Cardiac muscle cell (in vitro differentiated cells and primary cell): ENCODE measurements at regions not wholly inside any gene's neighbourhood (a gene's known extent, or its start where the extent isn't known, plus 50 kb on each side); places are given as distances from the start of the nearest gene placed in this dataset.

ENCODE experiments used
- DNase-seq, 2 donors: peaks; one replicate each; pipeline versions ENCODE4 v3.0.0 to v3.0.0-alpha.2; 2010 to 2017; ENCODE audit warnings: low read depth in 1 of 2, low spot score in 1 of 2
- H3K27ac ChIP-seq: fragments of 200-600 bp; sonication (generic); 2 replicates; pipeline ENCODE4 v1.5.1; 2016
- H3K27me3 ChIP-seq: fragments of 200-600 bp; sonication (generic); 2 replicates; pipeline ENCODE4 v1.6.0; 2016; ENCODE audit warnings: control low read depth
- H3K36me3 ChIP-seq: fragments of 200-600 bp; sonication (generic); 2 replicates; pipeline ENCODE4 v1.5.1; 2016; ENCODE audit warnings: control low read depth
- H3K4me1 ChIP-seq: fragments of 200-600 bp; sonication (generic); 2 replicates; pipeline ENCODE4 v1.8.1; 2017; ENCODE audit warnings: low read depth, mild to moderate bottlenecking, mixed run types
- H3K4me3 ChIP-seq: fragments of 200-600 bp; sonication (generic); 2 replicates; pipeline ENCODE4 v1.5.1; 2016; ENCODE audit warnings: mild to moderate bottlenecking
- H3K9me3 ChIP-seq: fragments of 200-600 bp; sonication (generic); 2 replicates; pipeline ENCODE4 v1.5.1; 2017; ENCODE audit warnings: low read depth, mild to moderate bottlenecking, control low read depth
- TF ChIP-seq, protein P1 (sequence below): IDR thresholded peaks from 2 replicates; pipeline ENCODE4 v1.5.1; 2012; ENCODE audit warnings: low read depth, mild to moderate bottlenecking, low read length

DNA sequence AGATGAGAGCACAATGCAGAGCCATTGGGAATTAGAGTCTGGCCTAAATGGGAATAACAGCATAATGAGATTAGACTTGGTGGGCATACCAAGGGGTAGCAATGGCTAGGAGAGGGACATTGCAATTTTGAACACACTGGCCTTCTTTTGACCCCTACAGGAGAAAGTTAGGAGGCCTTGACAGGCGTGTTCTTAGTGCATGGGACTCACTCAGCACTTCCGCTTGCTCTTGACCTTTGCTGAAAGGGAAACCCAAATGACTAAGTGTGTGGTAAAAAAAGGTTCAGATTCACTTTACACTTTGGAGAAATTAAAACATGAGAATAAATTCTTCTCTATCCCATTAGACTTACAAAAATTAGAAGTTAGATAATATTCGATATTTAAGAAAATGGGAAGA, 317.4 kb downstream of the DIPK2A start:
- Histone ChIP-seq H3K4me1 (peaks cover 11% of the 10 kb centered on the region), H3K36me3 (no peaks in the 10 kb centered on the region), H3K27me3 (no peaks in the 10 kb centered on the region), H3K9me3 (no peaks in the 10 kb centered on the region), H3K4me3 (no peak overlapping the region), H3K27ac (no peak overlapping the region)
- TF ChIP-seq, protein P1, sequence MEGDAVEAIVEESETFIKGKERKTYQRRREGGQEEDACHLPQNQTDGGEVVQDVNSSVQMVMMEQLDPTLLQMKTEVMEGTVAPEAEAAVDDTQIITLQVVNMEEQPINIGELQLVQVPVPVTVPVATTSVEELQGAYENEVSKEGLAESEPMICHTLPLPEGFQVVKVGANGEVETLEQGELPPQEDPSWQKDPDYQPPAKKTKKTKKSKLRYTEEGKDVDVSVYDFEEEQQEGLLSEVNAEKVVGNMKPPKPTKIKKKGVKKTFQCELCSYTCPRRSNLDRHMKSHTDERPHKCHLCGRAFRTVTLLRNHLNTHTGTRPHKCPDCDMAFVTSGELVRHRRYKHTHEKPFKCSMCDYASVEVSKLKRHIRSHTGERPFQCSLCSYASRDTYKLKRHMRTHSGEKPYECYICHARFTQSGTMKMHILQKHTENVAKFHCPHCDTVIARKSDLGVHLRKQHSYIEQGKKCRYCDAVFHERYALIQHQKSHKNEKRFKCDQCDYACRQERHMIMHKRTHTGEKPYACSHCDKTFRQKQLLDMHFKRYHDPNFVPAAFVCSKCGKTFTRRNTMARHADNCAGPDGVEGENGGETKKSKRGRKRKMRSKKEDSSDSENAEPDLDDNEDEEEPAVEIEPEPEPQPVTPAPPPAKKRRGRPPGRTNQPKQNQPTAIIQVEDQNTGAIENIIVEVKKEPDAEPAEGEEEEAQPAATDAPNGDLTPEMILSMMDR: no peak
- DNase-seq: peak in 1 of 2 donors; percentile 42

DNA sequence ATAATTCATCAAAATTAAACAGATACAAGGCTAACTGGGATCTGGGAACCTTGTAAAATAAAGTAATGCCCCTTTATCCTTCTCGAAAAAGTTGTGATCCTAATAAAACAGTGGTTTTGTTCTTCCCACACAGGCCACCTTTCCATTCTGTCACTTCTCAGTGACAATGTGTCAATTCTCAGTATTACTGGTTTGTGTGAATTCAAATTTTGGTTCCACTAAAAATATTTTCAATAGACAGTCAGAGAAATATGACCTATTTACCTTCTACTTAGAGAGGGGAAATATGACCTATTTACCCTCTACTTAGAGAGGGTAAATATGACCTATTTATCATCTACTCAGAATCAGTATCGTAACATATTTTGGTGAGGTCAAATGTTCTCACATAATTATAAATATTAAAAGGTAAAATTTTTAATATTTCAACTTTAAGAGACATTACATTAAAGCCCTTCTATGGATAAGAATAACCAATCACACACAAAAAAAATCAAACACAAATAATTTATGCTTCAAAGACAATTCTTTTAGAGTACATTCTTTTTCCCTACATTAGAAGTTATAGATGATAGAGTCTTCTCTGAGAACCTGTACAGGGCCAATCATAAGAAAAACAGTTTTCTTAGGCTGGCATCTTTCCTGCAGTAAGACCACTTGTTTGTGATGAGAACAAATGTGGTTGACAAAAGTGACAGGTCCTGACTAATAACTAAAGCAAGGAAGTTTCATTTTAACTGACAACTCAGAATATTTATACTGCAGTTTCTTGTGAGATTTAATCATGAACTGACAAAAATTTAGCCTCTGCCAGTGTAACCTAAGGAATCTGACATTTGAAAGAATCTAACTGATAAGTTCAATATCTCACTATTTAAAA, 323.3 kb downstream of the DIPK2A start:
- Histone ChIP-seq H3K4me1 (no peaks in the 10 kb centered on the region), H3K27me3 (no peaks in the 10 kb centered on the region), H3K4me3 (no peak overlapping the region), H3K36me3 (no peaks in the 10 kb centered on the region), H3K27ac (no peak overlapping the region), H3K9me3 (no peaks in the 10 kb centered on the region)
- DNase-seq: no peak
- TF ChIP-seq, protein P1: no peak

DNA sequence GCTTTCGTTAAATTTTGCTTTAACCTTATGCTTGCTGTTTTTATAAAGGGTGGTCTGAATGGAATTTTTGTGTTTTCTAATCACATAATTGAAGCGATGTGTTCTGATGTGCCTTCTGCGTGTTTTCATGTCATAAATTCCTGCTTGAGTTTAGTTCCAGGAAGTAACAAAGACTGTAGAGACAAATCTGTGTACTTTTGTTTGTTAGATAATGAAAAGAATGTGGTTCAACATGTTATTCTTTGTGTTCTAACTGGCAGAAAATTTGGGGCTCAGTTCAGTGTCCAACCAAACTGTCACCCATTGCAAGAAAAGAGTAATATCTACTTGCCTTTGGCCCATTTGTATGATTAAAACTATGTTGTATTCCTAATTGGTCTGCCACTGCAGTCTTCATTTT, 324.0 kb downstream of the DIPK2A start:
- Histone ChIP-seq H3K36me3 (no peaks in the 10 kb centered on the region), H3K9me3 (no peaks in the 10 kb centered on the region), H3K4me3 (no peak overlapping the region), H3K4me1 (no peaks in the 10 kb centered on the region), H3K27ac (no peak overlapping the region), H3K27me3 (no peaks in the 10 kb centered on the region)
- no peak for DNase-seq
- TF ChIP-seq, protein P1: no peak

DNA sequence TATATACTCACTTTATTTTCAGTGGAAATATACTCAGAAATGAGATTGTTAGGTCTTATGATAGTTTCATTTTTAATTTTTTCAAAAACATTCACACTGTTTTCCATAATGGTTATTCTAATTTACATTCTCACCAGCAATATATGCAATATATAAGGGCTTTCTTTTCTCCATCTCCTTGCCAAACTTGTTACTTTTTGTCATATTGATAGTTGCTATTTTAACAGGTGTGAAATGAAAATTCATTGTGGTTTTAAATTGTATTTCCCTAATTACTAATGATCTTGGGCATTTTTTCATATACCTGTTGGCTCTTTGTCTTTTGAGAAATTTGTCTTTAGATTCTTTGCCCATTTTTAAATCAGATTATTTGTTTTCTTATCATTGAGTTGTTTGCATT, 325.2 kb downstream of the DIPK2A start:
- H3K9me3 ChIP-seq: no peaks in the 10 kb centered on the region
- H3K27me3 ChIP-seq: no peaks in the 10 kb centered on the region
- H3K36me3 ChIP-seq: no peaks in the 10 kb centered on the region
- no peak overlapping the region for H3K27ac ChIP-seq
- H3K4me3 ChIP-seq: no peak overlapping the region
- TF ChIP-seq, protein P1: no peak
- H3K4me1 ChIP-seq: no peaks in the 10 kb centered on the region
- DNase-seq: no peak

DNA sequence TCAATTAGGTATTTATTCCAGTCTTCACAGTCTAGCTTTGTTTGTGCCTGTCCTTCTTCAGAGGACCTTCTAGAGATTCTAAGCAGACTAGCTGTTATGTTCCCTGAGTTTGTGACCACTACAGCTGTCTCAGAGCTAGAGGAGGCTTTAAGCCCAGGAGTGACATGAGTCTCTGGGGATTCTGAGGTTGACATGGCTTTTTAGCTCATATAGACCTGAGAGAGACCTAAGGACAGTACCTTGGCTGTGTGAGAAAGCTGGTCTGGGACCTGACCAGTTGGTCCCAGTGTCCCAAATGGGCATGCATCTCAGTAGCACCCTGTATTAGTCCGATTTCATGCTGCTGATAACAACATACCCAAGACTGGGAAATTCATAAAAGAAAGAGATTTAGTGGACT, 330.2 kb downstream of the DIPK2A start:
- no peak overlapping the region for H3K4me3 ChIP-seq
- DNase-seq: no peak
- no peaks in the 10 kb centered on the region for H3K9me3 ChIP-seq
- TF ChIP-seq, protein P1: no peak
- H3K36me3 ChIP-seq: no peaks in the 10 kb centered on the region
- H3K27me3 ChIP-seq: no peaks in the 10 kb centered on the region
- no peaks in the 10 kb centered on the region for H3K4me1 ChIP-seq
- no peak overlapping the region for H3K27ac ChIP-seq
